GM06990 (cell line): ENCODE measurements at regions not wholly inside any gene's neighbourhood (a gene's known extent, or its start where the extent isn't known, plus 50 kb on each side); places are given as distances from the start of the nearest gene placed in this dataset.

Source experiments
- DNase-seq: peaks from one replicate; pipeline ENCODE4 v3.0.0-alpha.2; 2011; ENCODE audit not compliant: insufficient read length; ENCODE audit errors: extremely low read depth
- H3K27me3 ChIP-seq: replicated peaks from 2 replicates; pipeline ENCODE4 v1.6.0; 2011; ENCODE audit warnings: low read length; ENCODE audit not compliant: control insufficient read depth, insufficient read depth
- H3K36me3 ChIP-seq: 2 replicates; pipeline ENCODE4 v1.5.1; 2011; ENCODE audit warnings: low read length; ENCODE audit not compliant: control insufficient read depth, insufficient read depth
- H3K4me3 ChIP-seq: replicated peaks from 2 replicates; pipeline ENCODE4 v1.5.1; 2011; ENCODE audit warnings: low read depth, mild to moderate bottlenecking, control low read depth, low read length
- TF ChIP-seq, protein P1 (sequence below): IDR thresholded peaks from 2 replicates; pipeline ENCODE4 v1.5.1; 2011; ENCODE audit warnings: low read length, control low read depth, mild to moderate bottlenecking, inconsistent platforms; ENCODE audit not compliant: insufficient read depth, poor library complexity, severe bottlenecking

DNA sequence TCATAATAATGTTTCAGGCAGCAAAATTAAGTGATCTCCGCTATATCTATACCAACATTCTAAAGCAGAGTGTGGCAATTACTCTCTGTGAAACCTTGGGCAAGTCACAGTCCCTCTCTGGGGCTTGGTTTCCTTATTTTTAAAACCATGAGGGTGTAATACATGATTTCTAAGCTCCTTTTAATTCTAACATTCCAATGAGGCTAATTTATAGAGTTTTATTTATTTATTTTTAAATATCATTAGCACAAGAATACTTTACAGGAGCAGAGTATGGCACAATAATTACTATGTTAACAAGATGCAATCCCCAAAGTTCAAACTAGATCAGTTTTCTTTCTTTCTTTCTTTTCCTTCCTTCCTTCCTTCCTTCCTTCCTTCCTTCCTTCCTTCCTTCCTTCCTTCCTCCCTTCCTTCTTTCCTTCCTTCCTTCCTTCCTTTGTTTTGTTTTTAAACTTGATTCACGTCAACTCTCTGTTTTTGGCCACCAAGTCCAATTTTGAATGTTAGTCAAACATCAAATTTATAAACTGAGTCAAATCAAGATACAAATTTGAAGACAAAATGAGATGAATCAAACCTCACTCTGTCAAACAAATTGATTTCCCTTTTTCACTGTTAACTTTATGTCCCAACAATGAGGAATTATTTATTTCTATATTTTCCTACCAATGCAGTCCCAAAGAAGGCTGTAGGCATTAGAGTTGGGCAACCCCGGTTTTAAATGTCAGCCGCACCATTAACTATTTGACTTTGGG lies 50.2 kb upstream of the GPR174 start:
- TF ChIP-seq, protein P1, sequence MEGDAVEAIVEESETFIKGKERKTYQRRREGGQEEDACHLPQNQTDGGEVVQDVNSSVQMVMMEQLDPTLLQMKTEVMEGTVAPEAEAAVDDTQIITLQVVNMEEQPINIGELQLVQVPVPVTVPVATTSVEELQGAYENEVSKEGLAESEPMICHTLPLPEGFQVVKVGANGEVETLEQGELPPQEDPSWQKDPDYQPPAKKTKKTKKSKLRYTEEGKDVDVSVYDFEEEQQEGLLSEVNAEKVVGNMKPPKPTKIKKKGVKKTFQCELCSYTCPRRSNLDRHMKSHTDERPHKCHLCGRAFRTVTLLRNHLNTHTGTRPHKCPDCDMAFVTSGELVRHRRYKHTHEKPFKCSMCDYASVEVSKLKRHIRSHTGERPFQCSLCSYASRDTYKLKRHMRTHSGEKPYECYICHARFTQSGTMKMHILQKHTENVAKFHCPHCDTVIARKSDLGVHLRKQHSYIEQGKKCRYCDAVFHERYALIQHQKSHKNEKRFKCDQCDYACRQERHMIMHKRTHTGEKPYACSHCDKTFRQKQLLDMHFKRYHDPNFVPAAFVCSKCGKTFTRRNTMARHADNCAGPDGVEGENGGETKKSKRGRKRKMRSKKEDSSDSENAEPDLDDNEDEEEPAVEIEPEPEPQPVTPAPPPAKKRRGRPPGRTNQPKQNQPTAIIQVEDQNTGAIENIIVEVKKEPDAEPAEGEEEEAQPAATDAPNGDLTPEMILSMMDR: no peak
- DNase-seq: no peak
- Histone ChIP-seq H3K36me3 (no peaks in the 10 kb centered on the region), H3K4me3 (no peak overlapping the region), H3K27me3 (no peaks in the 10 kb centered on the region)
